ENCODE measurements at regions not wholly inside any gene's neighbourhood (a gene's known extent, or its start where the extent isn't known, plus 50 kb on each side); places are given as distances from the start of the nearest gene placed in this dataset.

GRCh38 chr2:64704161-64704560 lies 50.4 kb upstream of the SERTAD2 start:
- no peak for TF ChIP-seq CTCF (IDR thresholded peaks at IDR 0.05; ENCODE audit: low read depth, low read length)
- no peaks in the 10 kb centered on the region for H3K27me3 ChIP-seq (ENCODE audit: insufficient read depth, low read depth, severe bottlenecking)
- no peaks in the 10 kb centered on the region for H3K36me3 ChIP-seq
- no peak overlapping the region for H3K4me3 ChIP-seq (ENCODE audit: low read depth, low read length)
- H3K9me3 ChIP-seq (ENCODE audit: severe bottlenecking), result no peaks in the 10 kb centered on the region
- no peak overlapping the region for H3K27ac ChIP-seq
- DNase-seq, result no peak

DNA sequence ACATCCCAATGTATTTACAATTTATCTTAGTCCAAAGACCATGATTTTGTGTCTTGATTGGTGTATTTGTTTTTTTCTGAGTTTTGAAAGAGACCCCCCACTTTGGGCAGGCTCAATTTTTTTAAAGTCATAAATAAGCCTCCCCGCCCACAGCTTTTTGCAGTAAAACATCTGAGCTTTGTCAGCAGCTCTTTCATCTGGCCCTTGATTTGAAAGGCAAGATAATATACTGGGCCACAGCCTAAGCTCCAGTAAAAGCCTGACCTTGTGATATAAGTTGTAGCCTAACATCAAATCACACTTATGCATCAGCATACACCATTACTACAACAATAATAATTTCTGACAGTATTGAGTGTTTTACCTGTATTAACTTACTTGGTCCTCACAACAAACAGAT lies 51.3 kb upstream of the SERTAD2 start:
- Histone ChIP-seq H3K27ac (no peak overlapping the region), H3K4me3 (ENCODE audit: low read depth, low read length) (no peak overlapping the region), H3K9me3 (ENCODE audit: severe bottlenecking) (no peaks in the 10 kb centered on the region), H3K27me3 (ENCODE audit: insufficient read depth, low read depth, severe bottlenecking) (no peaks in the 10 kb centered on the region), H3K36me3 (no peaks in the 10 kb centered on the region)
- DNase-seq, result no peak
- no peak for TF ChIP-seq CTCF (IDR thresholded peaks at IDR 0.05; ENCODE audit: low read depth, low read length)

DNA sequence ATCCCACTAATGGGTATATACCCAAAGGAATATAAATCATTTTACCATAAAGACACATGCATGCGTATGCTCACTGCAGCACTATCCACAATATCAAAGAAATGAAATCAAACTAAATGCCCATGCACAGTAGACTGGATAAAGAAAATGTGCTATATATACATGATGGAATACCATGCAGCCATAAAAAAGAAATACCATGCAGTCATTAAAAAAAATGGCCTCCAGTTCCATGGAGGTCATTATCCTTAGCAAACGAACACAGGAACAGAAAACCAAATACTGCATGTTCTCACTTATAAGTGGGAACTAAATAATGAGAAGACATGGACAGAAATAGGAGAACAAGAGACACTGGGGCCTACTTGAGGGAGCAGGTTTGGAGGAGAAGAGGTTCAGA lies 53.6 kb upstream of the SERTAD2 start:
- H3K9me3 ChIP-seq (ENCODE audit: severe bottlenecking), result no peaks in the 10 kb centered on the region
- no peaks in the 10 kb centered on the region for H3K27me3 ChIP-seq (ENCODE audit: insufficient read depth, low read depth, severe bottlenecking)
- no peak for TF ChIP-seq CTCF (IDR thresholded peaks at IDR 0.05; ENCODE audit: low read depth, low read length)
- H3K36me3 ChIP-seq, result no peaks in the 10 kb centered on the region
- H3K27ac ChIP-seq, result no peak overlapping the region
- no peak for DNase-seq
- H3K4me3 ChIP-seq (ENCODE audit: low read depth, low read length), result no peak overlapping the region

DNA sequence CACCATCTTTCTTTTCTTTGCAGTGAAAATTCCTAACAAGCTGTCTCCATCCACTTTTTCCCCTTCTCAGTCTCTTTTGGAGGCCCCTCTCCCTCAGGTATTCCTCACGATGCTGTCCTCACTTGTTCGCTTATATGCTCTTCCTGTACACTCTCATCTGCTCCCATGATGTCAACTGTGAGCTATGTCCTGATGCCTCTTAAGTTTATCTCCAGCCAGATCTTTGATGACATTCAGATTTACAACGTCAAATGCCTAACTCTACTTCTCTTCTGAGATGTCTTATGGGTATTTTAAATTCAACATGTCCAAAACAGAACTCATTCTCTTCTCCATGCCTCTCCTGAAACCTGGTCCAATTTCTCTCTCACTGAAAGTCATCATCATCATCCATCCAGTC lies 55.1 kb upstream of the SERTAD2 start:
- H3K27ac ChIP-seq, result no peak overlapping the region
- no peak for DNase-seq
- H3K9me3 ChIP-seq (ENCODE audit: severe bottlenecking), result no peaks in the 10 kb centered on the region
- no peak for TF ChIP-seq CTCF (IDR thresholded peaks at IDR 0.05; ENCODE audit: low read depth, low read length)
- H3K27me3 ChIP-seq (ENCODE audit: insufficient read depth, low read depth, severe bottlenecking), result no peaks in the 10 kb centered on the region
- H3K4me3 ChIP-seq (ENCODE audit: low read depth, low read length), result no peak overlapping the region
- H3K36me3 ChIP-seq, result no peaks in the 10 kb centered on the region

- no peak for DNase-seq
- Histone ChIP-seq H3K4me3 (ENCODE audit: low read depth, low read length) (no peak overlapping the region), H3K9me3 (ENCODE audit: severe bottlenecking) (no peaks in the 10 kb centered on the region), H3K27me3 (ENCODE audit: insufficient read depth, low read depth, severe bottlenecking) (no peaks in the 10 kb centered on the region), H3K36me3 (no peaks in the 10 kb centered on the region), H3K27ac (no peak overlapping the region)
- no peak for TF ChIP-seq CTCF (IDR thresholded peaks at IDR 0.05; ENCODE audit: low read depth, low read length)
These were observed 57.6 kb upstream of the SERTAD2 start for GRCh38 chr2:64711252-64711800.

GRCh38 chr2:64713686-64714085 lies 60.0 kb upstream of the SERTAD2 start:
- no peak overlapping the region for H3K27ac ChIP-seq
- H3K4me3 ChIP-seq (ENCODE audit: low read depth, low read length), result no peak overlapping the region
- TF ChIP-seq CTCF (IDR thresholded peaks at IDR 0.05; ENCODE audit: low read depth, low read length), result no peak
- no peaks in the 10 kb centered on the region for H3K36me3 ChIP-seq
- no peaks in the 10 kb centered on the region for H3K27me3 ChIP-seq (ENCODE audit: insufficient read depth, low read depth, severe bottlenecking)
- no peaks in the 10 kb centered on the region for H3K9me3 ChIP-seq (ENCODE audit: severe bottlenecking)
- no peak for DNase-seq

All from WERI-Rb-1 (cell line).